Neural cell (in vitro differentiated cells): ENCODE measurements at regions not wholly inside any gene's neighbourhood (a gene's known extent, or its start where the extent isn't known, plus 50 kb on each side); places are given as distances from the start of the nearest gene placed in this dataset.

Experiments used
- H2AFZ ChIP-seq: fragments of 200-600, 300-800 bp; sonication (generic), shearing (Covaris generic); 2 replicates; pipeline ENCODE4 v1.6.0; 2014; ENCODE audit warnings: low read depth, mild to moderate bottlenecking, antibody characterized with exemption, low read length, moderate library complexity
- H3F3A ChIP-seq: fragments of 200-600 bp; shearing (Covaris generic); 2 replicates; pipeline ENCODE4 v1.6.1; 2016; ENCODE audit warnings: mild to moderate bottlenecking, moderate library complexity, mixed read lengths, antibody characterized with exemption, low read length; ENCODE audit not compliant: insufficient read depth, poor library complexity, severe bottlenecking
- H3K27ac ChIP-seq: fragments of 200-600, 300-800 bp; sonication (generic), shearing (Covaris generic); 2 replicates; pipeline ENCODE4 v1.5.1; 2014; ENCODE audit warnings: mild to moderate bottlenecking, low read length, moderate library complexity
- H3K27me3 ChIP-seq: fragments of 300-800, 200-600 bp; sonication (generic), shearing (Covaris generic); 2 replicates; pipeline ENCODE4 v1.6.0; 2014; ENCODE audit warnings: mild to moderate bottlenecking, low read depth, low read length, moderate library complexity; ENCODE audit not compliant: insufficient read depth
- H3K36me3 ChIP-seq: fragments of 300-800, 200-600 bp; sonication (generic), shearing (Covaris generic); 2 replicates; pipeline ENCODE4 v1.5.1; 2014; ENCODE audit warnings: mild to moderate bottlenecking, antibody characterized with exemption, low read length, moderate library complexity; ENCODE audit not compliant: insufficient read depth
- H3K4me2 ChIP-seq: fragments of 300-800, 200-600 bp; sonication (generic), shearing (Covaris generic); 2 replicates; pipeline ENCODE4 v1.6.0; 2014; ENCODE audit warnings: mild to moderate bottlenecking, low read length
- H3K4me3 ChIP-seq: fragments of 300-800, 200-600 bp; sonication (generic), shearing (Covaris generic); 2 replicates; pipeline ENCODE4 v1.5.1; 2014; ENCODE audit warnings: mild to moderate bottlenecking, low read length, moderate library complexity
- H3K79me2 ChIP-seq: fragments of 200-600 bp; shearing (Covaris generic); replicated peaks from 2 replicates; pipeline ENCODE4 v1.6.0; 2014; ENCODE audit warnings: mild to moderate bottlenecking, low read length, moderate library complexity; ENCODE audit not compliant: insufficient read depth
- H3K9ac ChIP-seq: fragments of 300-800, 200-600 bp; sonication (generic), shearing (Covaris generic); 2 replicates; pipeline ENCODE4 v1.6.1; 2016; ENCODE audit warnings: mild to moderate bottlenecking, low read length, mixed read lengths
- H3K9me2 ChIP-seq: fragments of 200-600 bp; shearing (Covaris generic); 2 replicates; pipeline ENCODE4 v1.6.1; 2016; ENCODE audit warnings: mild to moderate bottlenecking, low read length, mixed read lengths; ENCODE audit not compliant: insufficient read depth
- H3K9me3 ChIP-seq: fragments of 200-600, 300-800 bp; sonication (generic), shearing (Covaris generic); 2 replicates; pipeline ENCODE4 v1.6.1; 2016; ENCODE audit warnings: mild to moderate bottlenecking, mixed run types, low read length, moderate library complexity, mixed read lengths
- H4K20me1 ChIP-seq: fragments of 200-600 bp; shearing (Covaris generic); 2 replicates; pipeline ENCODE4 v1.6.1; 2016; ENCODE audit warnings: mild to moderate bottlenecking, mixed run types; ENCODE audit not compliant: insufficient read depth
- EP300 ChIP-seq: fragments of 450-650 bp; conservative IDR thresholded peaks from 2 replicates; pipeline ENCODE4 v1.6.1; 2014; ENCODE audit warnings: antibody characterized with exemption, mild to moderate bottlenecking, moderate library complexity; ENCODE audit not compliant: poor library complexity, severe bottlenecking
- EZH2 ChIP-seq: fragments of 200-600, 300-800 bp; shearing (Covaris generic), sonication (generic); IDR thresholded peaks from 2 replicates; pipeline ENCODE4 v1.6.1; 2014; ENCODE audit warnings: antibody characterized with exemption, low read length, borderline replicate concordance, mild to moderate bottlenecking; ENCODE audit not compliant: insufficient read depth, poor library complexity, severe bottlenecking
- MXI1 ChIP-seq: fragments of 450-650 bp; conservative IDR thresholded peaks from 2 replicates; pipeline ENCODE4 v1.6.1; 2014; ENCODE audit warnings: antibody characterized with exemption, mild to moderate bottlenecking; ENCODE audit not compliant: poor library complexity, severe bottlenecking
- POLR2AphosphoS5 ChIP-seq: IDR thresholded peaks from 2 replicates; pipeline ENCODE4 v1.6.1; 2012
- RAD21 ChIP-seq: fragments of 450-650 bp; conservative IDR thresholded peaks from 2 replicates; pipeline ENCODE4 v1.6.1; 2014; ENCODE audit warnings: antibody characterized with exemption, mild to moderate bottlenecking, moderate library complexity
- SMC3 ChIP-seq: fragments of 450-650 bp; conservative IDR thresholded peaks from 2 replicates; pipeline ENCODE4 v1.6.1; 2014; ENCODE audit warnings: antibody characterized with exemption, mild to moderate bottlenecking, moderate library complexity; ENCODE audit not compliant: poor library complexity
- TAF1 ChIP-seq: IDR thresholded peaks from 2 replicates; pipeline ENCODE4 v1.6.1; 2012; ENCODE audit warnings: low read depth
- TF ChIP-seq, protein P1 (sequence below): IDR thresholded peaks from 2 replicates; pipeline ENCODE4 v1.6.1; 2012; ENCODE audit warnings: borderline replicate concordance
- TF ChIP-seq, protein P2 (sequence below): fragments of 450-650 bp; IDR thresholded peaks from 2 replicates; pipeline ENCODE4 v1.5.1; 2014; ENCODE audit warnings: antibody characterized with exemption, mild to moderate bottlenecking, moderate library complexity; ENCODE audit not compliant: poor library complexity, severe bottlenecking

DNA sequence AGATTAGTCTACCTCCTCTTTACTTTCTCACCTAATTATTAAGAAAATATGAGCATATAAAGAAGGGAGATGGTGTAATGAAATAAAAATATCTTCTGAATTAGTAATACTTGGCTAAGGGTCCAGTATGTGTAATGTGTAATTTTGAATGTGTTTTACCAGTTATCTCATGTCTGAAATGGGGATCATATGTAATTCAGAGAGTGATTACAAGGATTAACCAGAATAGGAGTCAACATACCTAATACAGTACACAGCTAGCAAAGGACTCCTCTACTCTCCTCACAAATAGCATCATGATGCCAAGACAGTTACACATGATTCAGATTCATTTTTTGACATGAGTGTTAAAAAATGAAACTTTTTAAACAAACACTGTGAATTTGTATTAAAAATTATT is 570.4 kb downstream of the SI start:
- H3F3A ChIP-seq: no peaks in the 10 kb centered on the region
- H3K27ac ChIP-seq: no peak overlapping the region
- TF ChIP-seq, protein P1, sequence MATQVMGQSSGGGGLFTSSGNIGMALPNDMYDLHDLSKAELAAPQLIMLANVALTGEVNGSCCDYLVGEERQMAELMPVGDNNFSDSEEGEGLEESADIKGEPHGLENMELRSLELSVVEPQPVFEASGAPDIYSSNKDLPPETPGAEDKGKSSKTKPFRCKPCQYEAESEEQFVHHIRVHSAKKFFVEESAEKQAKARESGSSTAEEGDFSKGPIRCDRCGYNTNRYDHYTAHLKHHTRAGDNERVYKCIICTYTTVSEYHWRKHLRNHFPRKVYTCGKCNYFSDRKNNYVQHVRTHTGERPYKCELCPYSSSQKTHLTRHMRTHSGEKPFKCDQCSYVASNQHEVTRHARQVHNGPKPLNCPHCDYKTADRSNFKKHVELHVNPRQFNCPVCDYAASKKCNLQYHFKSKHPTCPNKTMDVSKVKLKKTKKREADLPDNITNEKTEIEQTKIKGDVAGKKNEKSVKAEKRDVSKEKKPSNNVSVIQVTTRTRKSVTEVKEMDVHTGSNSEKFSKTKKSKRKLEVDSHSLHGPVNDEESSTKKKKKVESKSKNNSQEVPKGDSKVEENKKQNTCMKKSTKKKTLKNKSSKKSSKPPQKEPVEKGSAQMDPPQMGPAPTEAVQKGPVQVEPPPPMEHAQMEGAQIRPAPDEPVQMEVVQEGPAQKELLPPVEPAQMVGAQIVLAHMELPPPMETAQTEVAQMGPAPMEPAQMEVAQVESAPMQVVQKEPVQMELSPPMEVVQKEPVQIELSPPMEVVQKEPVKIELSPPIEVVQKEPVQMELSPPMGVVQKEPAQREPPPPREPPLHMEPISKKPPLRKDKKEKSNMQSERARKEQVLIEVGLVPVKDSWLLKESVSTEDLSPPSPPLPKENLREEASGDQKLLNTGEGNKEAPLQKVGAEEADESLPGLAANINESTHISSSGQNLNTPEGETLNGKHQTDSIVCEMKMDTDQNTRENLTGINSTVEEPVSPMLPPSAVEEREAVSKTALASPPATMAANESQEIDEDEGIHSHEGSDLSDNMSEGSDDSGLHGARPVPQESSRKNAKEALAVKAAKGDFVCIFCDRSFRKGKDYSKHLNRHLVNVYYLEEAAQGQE: no peak
- TF ChIP-seq TAF1 (no peak), SMC3 (no peak), EZH2 (no peak), MXI1 (no peak), EP300 (no peak)
- TF ChIP-seq, protein P2, sequence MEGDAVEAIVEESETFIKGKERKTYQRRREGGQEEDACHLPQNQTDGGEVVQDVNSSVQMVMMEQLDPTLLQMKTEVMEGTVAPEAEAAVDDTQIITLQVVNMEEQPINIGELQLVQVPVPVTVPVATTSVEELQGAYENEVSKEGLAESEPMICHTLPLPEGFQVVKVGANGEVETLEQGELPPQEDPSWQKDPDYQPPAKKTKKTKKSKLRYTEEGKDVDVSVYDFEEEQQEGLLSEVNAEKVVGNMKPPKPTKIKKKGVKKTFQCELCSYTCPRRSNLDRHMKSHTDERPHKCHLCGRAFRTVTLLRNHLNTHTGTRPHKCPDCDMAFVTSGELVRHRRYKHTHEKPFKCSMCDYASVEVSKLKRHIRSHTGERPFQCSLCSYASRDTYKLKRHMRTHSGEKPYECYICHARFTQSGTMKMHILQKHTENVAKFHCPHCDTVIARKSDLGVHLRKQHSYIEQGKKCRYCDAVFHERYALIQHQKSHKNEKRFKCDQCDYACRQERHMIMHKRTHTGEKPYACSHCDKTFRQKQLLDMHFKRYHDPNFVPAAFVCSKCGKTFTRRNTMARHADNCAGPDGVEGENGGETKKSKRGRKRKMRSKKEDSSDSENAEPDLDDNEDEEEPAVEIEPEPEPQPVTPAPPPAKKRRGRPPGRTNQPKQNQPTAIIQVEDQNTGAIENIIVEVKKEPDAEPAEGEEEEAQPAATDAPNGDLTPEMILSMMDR: no peak
- H4K20me1 ChIP-seq: no peaks in the 10 kb centered on the region
- H3K9me2 ChIP-seq: no peaks in the 10 kb centered on the region
- no peak overlapping the region for H3K9ac ChIP-seq
- H3K4me3 ChIP-seq: no peak overlapping the region
- H2AFZ ChIP-seq: no peak overlapping the region
- H3K27me3 ChIP-seq: no peaks in the 10 kb centered on the region
- H3K79me2 ChIP-seq: no peaks in the 10 kb centered on the region
- no peaks in the 10 kb centered on the region for H3K36me3 ChIP-seq
- H3K4me2 ChIP-seq: no peak overlapping the region
- H3K9me3 ChIP-seq: no peaks in the 10 kb centered on the region

DNA sequence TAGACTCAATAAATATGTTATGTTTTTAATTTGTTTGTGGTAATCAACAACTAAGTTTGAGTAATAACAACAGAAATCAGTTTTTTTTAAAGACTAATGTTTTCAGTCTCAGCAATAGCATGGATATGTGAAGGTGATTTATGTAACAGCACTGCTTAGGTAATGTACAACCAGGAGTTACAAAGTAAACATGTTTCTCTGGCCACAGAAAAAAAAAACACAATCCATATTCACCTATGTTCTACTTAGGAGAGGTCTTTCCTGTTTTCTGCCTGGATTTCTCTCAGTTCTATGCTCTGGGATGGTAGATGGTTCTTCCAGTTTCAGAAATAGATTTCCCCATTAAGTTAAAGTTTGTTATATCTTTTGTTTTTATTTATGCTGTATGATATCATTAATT is 579.4 kb downstream of the SI start:
- Histone ChIP-seq H4K20me1 (no peaks in the 10 kb centered on the region), H3K9me3 (no peaks in the 10 kb centered on the region), H3K4me3 (no peak overlapping the region), H3K9me2 (no peaks in the 10 kb centered on the region), H3K36me3 (no peaks in the 10 kb centered on the region), H3K9ac (no peak overlapping the region), H3K79me2 (no peaks in the 10 kb centered on the region), H3K27me3 (no peaks in the 10 kb centered on the region), H3K4me2 (no peak overlapping the region), H2AFZ (no peak overlapping the region), H3K27ac (no peak overlapping the region), H3F3A (no peaks in the 10 kb centered on the region)
- no peak for TF ChIP-seq TAF1
- no peak for TF ChIP-seq MXI1
- TF ChIP-seq, protein P1: no peak
- TF ChIP-seq EP300: no peak
- TF ChIP-seq RAD21: no peak
- TF ChIP-seq EZH2: no peak
- TF ChIP-seq POLR2AphosphoS5: no peak
- TF ChIP-seq SMC3: no peak
- TF ChIP-seq, protein P2: no peak
